ENCODE measurements at regions not wholly inside any gene's neighbourhood (a gene's known extent, or its start where the extent isn't known, plus 50 kb on each side); places are given as distances from the start of the nearest gene placed in this dataset.
A peak's percentile ranks its signal among the peaks of the same experiment; 100 is the strongest.
"Not testable (repeated sequence)": the region's sequence is repeated elsewhere in the genome, so short reads cannot be mapped to it uniquely, and the experiment has no call there.

DNA sequence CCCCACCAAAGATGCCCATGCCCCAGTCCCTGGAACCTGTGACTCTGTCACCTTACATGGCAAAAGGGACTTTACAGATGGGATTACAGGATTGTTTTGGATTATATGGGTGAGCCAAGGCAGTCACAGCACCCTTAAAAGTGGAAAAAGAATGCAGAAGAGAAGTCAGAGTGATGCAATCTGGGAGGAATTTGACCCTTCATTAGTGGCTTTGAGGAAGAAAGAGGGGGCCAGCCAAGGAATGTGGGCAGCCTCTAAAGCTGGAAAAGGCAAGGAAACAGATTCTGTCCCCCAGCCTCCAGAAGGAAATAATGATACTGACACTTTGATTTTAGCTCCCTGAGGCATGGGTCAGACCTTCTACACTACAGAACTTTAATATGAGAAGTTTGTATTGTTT, 257.3 kb upstream of the ISX start:
- peak; percentile 85 for FAIRE-seq
- peak; percentile 52 for DNase-seq (ENCODE audit: low spot score)

DNA sequence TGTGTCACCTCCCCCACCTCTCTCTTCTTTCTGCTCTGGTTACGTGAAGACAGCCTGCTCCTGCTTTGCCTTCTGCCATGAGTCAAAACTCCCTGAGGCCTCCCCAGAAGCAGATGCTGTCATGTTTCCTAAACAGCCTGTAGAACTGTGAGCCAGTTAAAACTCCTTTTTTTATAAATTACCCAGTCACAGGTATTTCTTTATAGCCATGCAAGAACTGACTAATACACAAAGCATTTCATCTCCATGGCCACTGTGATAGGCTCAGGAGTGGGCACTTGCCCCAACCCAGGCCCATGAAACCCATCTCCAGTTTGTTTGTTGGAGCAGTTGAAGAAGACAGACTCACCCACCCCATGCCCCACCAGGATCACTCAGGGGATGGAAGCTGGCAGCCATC, 253.3 kb upstream of the ISX start:
- DNase-seq (ENCODE audit: low spot score) (peak; percentile 80), FAIRE-seq (peak; percentile 92)

DNA sequence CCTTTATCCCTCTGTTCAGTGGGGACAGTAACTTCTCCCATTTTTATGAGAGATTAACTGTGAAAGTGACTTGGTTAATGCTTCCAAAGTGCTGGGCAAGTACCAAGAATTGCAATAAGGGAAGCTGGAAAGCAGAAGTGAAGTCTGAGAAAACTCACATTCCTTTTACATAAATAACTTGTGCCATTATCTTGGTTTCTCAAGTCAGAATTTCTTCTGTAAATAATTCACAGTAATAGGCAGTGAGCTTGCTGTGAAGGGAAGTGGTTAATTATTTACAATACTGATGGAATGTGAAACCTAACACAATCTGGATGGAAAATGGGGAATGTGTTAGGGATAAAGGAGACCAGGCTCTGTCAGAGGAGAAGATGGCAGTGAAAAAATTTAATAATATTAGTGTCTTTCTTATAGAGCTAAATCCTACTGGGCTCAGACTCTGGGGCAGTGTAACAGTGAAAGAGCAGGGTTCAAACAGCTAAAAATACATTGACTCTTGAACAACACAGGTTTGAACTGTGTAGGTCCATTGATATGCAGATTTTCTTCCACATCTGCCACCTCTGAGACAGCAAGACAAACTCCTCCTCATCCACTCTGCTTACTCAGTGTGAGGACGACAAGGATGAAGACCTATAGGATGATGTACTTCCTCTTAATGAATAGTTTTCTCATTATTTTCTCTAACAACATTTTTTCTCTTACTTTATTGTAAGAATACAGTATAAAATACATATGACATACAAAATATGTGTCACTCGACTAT, 251.5 kb upstream of the ISX start:
- DNase-seq (ENCODE audit: low spot score), result no peak
- peak; percentile 50 for FAIRE-seq

DNA sequence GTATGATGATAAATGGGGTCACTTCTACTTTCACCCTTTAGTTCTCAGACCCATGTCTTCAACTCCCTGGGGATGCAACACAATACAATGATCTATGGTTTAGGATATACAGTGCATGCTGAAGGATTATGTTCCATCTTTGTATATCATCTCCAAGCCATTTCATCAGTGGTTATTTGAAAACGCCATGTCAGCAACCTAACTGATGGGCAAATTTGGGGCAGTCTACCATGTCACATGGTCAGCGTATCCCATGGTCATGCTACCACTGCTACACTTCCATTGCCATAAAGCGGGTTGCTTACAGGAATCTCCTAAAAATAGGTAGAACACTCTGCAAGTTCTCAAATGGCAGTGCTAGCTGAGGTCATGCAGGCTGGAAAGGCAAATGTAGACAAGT, 236.5 kb upstream of the ISX start:
- FAIRE-seq, result no peak
- no peak for DNase-seq (ENCODE audit: low spot score)

DNA sequence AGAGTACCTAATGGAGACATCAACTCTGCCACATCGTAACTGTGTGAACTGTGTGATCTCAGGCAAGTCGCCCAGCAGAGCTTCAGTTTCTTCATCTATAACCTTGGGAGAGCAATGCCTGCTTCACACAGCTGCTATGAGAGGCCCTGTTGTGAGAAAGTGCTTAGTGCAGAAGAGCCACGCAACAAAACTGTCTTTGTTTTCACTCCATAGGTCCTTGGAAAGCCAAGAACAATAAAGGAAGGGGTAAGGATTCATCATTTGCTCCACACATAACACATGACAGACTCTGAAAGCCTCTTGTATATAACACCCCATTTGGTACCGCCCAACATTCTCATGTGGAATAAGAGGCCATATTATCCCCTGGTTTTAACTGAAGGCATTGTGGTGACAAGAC, 231.9 kb upstream of the ISX start:
- FAIRE-seq (no peak), DNase-seq (ENCODE audit: low spot score) (no peak)

DNA sequence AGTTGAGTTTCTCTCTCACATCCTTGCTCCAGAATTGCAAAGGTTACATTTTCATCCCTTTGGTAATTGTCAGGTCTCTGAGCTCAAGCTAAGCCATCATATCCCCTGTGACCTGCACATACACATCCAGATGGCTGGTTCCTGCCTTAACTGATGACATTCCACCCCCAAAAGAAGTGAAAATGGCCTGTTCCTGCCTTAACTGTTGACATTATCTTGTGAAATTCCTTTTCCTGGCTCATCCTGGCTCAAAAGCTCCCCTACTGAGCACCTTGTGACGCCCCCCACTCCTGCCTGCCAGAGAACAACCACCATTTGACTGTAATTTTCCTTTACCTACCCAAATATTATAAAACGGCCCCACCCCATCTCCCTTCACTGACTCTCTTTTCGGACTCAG, 231.4 kb upstream of the ISX start:
- not testable (repeated sequence) for FAIRE-seq

DNA sequence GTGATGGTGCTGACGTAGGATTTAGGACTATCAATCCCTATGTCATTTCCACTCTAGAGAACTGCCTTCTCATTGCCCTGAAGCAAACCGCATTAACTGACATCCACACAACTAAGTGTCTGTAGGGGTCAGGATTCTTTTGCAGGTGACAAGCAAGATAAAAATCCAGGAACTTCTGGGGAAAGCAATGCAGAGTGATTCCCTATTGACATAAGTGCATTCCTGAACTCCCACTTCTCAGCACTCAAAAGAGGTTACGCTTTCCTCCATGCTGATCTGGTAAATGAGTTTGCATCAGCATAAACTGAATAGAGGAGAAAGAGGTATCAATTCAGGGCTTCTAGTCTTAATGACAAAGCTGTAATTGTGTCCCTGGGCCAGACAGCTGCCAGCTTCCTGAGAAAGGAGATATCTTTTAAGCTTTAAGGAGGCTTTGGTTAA, 224.6 kb upstream of the ISX start:
- peak; percentile 98 for FAIRE-seq
- peak; percentile 68 for DNase-seq (ENCODE audit: low spot score)

More for the DNA sequence above, 231.4 kb upstream of the ISX start:
- DNase-seq (ENCODE audit: low spot score), result not testable (repeated sequence)

DNA sequence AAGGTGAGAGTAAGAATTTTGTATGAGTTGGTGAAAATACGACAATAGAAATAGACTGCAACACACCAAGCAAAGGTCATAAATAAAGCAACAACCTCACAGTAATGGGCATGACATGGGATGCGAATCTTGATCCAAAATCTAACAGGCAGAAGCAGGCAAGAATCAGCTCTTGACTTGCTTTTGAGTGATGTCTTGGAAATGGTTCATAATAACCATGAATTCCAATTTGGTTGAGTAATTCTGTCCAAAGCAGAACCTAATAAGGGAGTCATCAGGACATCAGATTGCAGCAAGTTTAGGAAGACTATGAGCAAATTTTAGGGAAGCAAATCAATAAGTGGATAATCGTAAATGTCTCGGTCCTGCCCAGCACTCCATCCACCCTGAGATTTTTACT, 224.0 kb upstream of the ISX start:
- FAIRE-seq (no peak), DNase-seq (ENCODE audit: low spot score) (no peak)

DNA sequence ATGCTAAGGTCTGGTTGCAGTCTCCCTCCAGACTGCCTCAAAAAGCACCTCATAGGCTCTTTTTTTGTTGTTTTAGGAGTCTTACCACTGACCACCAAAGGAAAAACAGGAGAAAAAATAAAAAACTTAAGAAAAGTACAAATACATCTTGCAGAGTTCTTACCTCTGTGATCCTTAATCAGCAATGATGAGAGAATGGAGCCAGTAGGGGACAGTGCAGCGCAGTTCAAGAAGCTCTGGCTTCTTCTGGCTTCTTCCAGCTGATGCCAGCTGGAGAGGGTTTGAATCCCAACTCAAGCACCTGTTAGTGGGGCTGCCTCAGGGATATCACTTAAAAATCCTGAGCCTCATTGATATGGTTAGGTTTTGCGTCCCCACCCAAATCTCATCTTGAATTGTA, 223.3 kb upstream of the ISX start:
- DNase-seq (ENCODE audit: low spot score), result no peak

DNA sequence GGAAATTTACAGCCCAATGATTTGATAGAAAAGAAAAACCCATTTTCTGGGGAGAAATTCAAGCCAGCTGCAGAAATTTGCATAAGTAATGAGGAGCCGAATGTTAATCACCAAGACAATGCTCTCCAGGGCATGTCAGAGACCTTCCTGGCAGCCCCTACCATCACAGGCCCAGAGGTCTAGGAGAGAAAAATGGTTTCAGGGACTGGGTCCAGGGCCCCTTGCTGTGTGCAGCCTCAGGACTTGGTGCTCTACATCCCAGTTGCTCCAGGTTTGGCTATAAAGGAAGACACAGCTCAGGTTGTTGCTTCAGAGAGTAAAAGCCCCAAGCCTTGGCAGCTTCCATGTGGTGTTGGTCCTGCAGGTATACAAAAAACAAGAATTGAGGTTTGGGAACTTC, 222.2 kb upstream of the ISX start:
- peak; percentile 23 for FAIRE-seq
- not testable (repeated sequence) for DNase-seq (ENCODE audit: low spot score)

More for the DNA sequence above, 223.3 kb upstream of the ISX start:
- no peak for FAIRE-seq

DNA sequence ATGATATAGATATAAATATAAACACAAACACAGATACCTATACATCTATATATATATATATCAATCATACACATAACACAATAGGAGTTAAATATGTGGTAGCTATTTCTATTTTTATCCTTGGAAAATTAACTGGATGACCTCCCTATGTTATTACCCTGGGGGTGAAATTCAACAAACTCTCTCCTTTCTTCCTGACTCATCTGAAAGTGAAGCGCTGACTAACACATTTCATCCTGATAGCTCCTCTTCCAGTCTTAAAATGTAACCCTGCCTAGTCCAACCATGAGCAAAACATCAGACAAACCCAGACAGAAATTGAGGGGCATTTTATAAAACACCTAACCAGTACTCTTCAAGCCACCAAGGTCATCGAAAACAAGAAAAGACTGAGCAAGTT, 220.6 kb upstream of the ISX start:
- FAIRE-seq, result no peak
- DNase-seq (ENCODE audit: low spot score), result no peak

DNA sequence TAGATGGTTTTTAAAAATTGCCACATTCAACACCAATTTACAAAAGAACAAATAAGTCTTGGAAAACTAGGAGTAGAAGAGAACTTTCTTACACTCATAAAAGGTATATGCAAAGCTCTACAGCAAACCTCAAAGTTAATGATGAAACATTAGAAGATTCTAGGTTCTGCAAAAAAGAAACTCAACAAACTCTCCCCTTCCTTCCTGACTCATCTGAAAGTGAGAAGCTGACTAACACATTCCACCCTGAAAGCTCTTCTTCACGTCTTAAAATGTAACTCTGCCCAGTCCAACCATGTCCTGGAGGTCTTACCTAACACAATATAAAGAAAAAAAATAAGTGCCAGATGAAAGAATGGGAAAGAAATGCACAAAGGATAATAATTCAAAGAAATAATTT, 218.9 kb upstream of the ISX start:
- no peak for FAIRE-seq
- DNase-seq (ENCODE audit: low spot score), result peak; percentile 68

DNA sequence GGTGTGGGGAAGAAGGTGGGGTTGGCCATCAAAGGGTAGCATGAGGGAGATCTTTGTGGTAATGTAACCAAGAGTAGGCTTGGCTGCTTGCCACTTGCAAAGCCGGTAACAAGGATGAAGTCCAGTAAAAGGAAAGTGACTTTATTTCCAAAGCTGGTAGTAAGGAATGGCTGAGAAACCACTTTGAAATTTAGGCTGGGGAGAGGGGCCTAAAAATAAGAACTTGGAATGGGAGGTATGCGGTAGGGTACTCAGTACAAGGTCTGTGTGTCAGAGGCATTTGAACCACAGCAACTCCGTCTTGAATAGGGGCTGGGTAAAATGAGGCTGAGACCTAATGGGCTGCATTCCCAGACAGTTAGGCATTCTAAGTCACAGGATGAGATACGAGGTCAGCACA, 216.0 kb upstream of the ISX start:
- DNase-seq (ENCODE audit: low spot score) (peak; percentile 81), FAIRE-seq (peak; percentile 96)

DNA sequence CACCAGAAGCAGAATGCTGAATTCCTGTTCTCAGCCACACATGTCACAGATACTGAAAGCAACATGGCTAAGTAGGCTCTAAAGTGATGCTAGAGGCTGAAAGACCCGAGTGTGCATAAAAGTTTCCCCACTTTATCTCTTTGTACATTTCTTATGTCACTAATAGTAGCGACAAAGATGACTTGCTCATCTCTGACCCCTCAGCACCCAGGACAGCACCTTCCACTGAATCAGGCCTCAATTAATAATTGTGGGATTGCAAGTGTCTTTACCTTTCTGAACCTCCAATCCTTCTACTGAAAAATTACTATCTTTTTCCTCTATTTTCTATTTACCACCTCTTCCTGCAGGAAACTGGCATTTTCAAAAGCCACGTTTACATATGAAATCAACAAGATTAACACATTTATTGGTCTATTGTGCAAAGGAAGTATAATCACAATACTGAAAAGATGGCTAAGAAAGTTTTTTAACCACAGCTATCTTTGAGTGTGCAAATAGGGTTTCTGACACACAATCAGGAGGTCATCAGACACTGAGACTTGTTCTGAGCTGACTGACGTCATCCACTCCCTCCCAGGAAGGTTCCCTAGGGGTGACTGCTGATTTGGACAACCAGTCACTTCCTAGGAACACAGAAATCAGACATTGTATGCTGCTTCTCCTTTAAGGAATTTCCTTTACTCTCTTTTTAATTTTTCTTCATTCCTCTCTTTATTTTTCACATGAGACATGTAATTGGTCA, 213.9 kb upstream of the ISX start:
- FAIRE-seq (peak; percentile 92), DNase-seq (ENCODE audit: low spot score) (no peak)

DNA sequence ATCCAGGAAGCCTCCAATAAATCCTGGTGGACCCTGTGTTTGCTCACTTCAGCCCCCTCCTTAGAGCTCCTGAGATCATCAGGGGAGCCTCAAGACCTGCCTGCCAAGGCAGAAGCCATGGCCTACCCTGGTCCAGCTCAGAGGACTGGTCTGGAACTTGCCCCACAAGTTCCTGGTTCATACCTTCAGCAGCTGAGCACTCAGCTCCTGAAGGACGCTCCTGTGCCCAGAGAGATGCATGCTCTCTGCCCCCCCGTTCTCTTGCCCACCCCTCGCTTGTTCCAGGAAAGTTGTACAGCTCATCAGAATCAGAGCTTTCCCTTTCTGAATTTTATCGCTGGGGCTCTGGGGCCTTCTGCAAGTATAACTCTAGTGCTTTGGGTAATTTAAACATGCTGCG, 210.5 kb upstream of the ISX start:
- FAIRE-seq (no peak), DNase-seq (ENCODE audit: low spot score) (no peak)

DNA sequence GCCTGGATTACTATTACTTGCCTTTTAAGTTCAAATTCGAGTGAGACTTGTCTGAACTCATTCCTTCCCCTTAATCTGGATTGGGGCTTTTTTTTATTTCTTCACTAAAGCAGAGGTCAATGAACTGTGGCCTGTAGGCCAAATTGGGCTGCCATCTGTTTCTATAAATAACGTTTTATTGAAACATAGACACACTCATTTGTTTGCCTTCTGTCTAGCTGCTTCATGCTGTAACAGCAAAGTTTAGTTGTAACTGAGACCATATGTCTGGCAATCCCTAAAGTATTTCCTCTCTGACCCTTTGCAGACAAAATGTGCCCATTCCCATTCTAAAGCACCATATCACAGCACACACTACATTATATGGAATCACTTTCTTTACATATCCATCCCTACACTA, 207.9 kb upstream of the ISX start:
- DNase-seq (ENCODE audit: low spot score) (no peak), FAIRE-seq (peak; percentile 32)

DNA sequence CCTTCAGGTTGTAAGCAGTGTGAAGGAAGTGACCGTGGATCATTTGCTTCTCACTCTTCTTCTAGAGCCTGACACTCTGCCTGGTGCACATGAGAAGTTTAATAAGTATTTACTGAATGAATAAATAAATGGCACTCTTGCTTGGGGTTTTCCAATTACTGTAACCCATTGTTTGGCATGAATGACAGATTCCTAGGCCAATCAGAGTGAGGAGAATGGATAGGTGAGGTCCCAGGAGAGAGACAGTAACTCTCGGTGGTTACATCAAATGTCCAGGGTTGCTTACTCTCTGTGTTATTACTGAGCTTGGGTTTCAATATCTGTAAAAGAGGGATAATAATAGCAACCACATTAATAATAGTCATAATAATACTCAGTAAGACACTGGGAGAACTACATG, 204.2 kb upstream of the ISX start:
- FAIRE-seq (no peak), DNase-seq (ENCODE audit: low spot score) (no peak)

DNA sequence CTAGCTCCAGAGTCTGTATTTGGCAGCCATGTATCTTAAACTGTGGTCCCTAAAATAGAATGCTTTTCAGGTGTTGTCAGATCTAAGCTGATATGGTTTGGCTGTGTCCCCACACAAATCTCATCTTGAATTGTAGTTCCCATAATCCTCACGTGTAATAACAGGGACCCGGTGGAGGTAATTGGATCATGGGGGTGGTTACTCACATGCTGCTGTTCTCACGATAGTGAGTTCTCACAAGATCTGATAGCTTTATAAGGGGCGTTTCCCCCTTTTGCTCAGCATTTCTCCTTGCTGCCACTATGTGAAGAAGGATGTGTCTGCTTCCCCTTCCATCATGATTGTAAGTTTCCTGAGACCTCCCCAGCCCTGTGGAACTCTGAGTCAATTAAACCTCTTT, 199.9 kb upstream of the ISX start:
- FAIRE-seq (no peak), DNase-seq (ENCODE audit: low spot score) (no peak)

DNA sequence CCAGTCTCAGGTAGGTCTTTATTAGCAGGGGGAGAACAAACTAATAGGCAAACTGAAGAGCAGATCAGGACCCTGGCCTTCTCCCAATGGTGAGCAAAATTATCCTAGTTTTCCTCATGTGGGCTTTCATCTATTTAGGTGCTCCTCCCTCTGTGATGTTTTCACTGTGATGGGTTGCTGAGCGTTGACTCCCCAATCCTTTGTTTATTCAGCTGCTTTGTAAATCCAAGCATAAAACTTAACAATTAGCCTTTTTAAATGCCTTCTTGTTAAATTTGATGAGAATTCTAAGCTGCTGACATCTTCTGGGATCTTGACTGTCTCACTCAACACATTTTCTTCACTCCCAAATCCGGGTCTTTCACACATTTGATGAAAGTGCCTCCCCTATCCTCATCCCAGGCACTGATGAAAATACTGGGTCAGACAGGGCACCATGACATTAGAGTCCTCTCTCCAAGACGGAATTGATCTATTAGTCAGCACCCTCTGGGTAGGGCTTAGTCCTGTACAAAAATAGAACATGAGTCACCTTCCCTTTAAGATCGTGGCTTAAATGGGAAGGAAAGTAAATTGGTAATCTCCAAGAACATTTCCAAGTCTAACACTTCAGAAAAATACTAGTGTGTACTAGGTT, 199.3 kb upstream of the ISX start:
- FAIRE-seq (peak; percentile 97), DNase-seq (ENCODE audit: low spot score) (peak; percentile 90)

DNA sequence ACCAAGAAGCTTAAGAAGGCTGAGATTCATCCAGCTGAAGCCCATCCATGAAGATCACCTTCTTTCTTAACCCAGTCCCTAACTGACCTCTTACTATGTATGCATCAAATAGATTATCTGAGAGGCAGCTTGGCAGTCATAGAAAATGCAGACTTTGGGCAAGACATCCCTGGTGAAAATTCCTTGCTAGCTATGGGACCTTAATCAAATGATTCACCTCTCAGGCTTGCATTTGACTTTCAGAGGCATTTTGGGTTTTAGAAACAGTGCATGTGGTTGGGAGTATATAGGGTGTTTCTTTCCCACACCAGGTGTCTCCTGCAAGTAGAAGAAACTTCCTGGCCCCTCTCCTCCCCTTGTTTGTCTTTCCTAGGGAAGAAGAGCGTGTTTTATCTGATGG, 188.5 kb upstream of the ISX start:
- FAIRE-seq (peak; percentile 93), DNase-seq (ENCODE audit: low spot score) (peak; percentile 68)

DNA sequence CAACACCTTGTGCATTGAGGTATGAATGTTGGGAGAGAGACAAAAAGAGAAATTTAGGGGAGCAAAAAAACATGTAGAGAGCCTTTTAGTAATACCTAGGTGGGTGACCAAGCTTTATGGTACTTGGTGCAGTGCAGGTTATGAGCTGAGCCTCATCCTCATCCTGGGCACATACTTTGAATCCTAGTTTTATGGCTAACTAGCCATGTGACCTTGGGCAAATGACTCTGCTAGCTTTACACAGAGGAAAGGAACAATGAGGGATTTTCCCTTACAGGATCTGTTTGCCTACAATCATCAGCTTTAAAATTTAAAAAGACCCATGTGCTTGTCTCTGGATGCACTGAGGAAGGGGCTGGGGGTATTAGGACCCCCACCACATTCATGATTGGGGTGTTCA, 187.8 kb upstream of the ISX start:
- no peak for DNase-seq (ENCODE audit: low spot score)
- FAIRE-seq, result peak; percentile 96

DNA sequence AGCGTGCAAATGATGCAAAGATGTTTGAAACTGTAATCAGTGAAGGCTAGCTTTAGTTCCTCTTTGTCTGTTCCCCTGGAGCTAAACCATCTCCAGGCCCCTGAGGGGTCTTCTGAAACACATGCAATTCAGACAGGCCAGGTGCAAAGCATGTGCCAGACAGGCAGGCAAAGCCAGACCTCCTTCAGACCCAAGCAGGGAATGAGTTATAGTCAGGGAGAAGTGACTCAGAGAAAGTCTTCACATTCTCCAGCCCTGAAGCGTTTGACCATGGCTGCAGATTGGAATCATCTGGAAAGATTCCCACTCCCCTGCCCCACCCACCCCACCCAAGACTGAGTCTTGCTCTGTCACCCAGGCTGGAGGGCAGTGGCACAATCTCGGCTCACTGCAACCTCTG, 187.0 kb upstream of the ISX start:
- DNase-seq (ENCODE audit: low spot score), result peak; percentile 79
- FAIRE-seq, result peak; percentile 88

Data from urothelium cell line (cell line).